ENCODE measurements at regions not wholly inside any gene's neighbourhood (a gene's known extent, or its start where the extent isn't known, plus 50 kb on each side); places are given as distances from the start of the nearest gene placed in this dataset.

GRCh38 chr5:84885485-84886258 lies 501.0 kb upstream of the EDIL3 start:
- DNase-seq: no peak
- Histone ChIP-seq H3K27ac (ENCODE audit: low read depth, low read length) (no peak overlapping the region), H2AK5ac (ENCODE audit: low read length) (no peak overlapping the region), H3K4ac (ENCODE audit: low read depth, low read length) (no peak overlapping the region), H3K9ac (ENCODE audit: low read length) (no peak overlapping the region), H2BK12ac (ENCODE audit: low read length) (no peak overlapping the region), H2BK120ac (ENCODE audit: insufficient read depth, low read length, poor library complexity) (no peak overlapping the region), H3K36me3 (ENCODE audit: control insufficient read depth in 1 of 2, insufficient read depth in 2 of 2, low read length in 2 of 2) (no peaks in the 10 kb centered on the region), H3K4me3 (ENCODE audit: low read depth, low read length) (no peak overlapping the region), H4K8ac (ENCODE audit: low read depth, low read length) (no peak overlapping the region), H3K23ac (ENCODE audit: low read length) (no peak overlapping the region), H3K14ac (ENCODE audit: low read length) (no peak overlapping the region), H3K18ac (ENCODE audit: low read length) (no peak overlapping the region), H3K79me2 (ENCODE audit: control insufficient read depth, insufficient read depth, low read length, poor library complexity) (no peaks in the 10 kb centered on the region), H3K79me1 (ENCODE audit: low read length) (no peaks in the 10 kb centered on the region), H3K27me3 (ENCODE audit: insufficient read depth, low read length) (no peaks in the 10 kb centered on the region), H3K4me2 (ENCODE audit: low read length) (no peak overlapping the region), H4K91ac (ENCODE audit: low read depth, low read length) (no peak overlapping the region), H4K12ac (ENCODE audit: low read depth, low read length) (no peak overlapping the region), H2AFZ (ENCODE audit: insufficient read depth, low read length, poor library complexity) (no peak overlapping the region), H2BK5ac (ENCODE audit: low read depth, low read length, poor library complexity) (no peak overlapping the region), H3K4me1 (ENCODE audit: control insufficient read depth in 1 of 2, insufficient read depth in 2 of 2, low read length in 2 of 2) (no peaks in the 10 kb centered on the region), H3K9me3 (ENCODE audit: insufficient read depth, low read depth, low read length) (no peaks in the 10 kb centered on the region)
- WGBS (ENCODE audit: extremely low coverage, insufficient coverage, insufficient read length): no CpG with 5 or more reads among the region's 1 CpG

- no peak overlapping the region for H3K23ac ChIP-seq (ENCODE audit: low read length)
- H3K9me3 ChIP-seq (ENCODE audit: insufficient read depth, low read depth, low read length): no peaks in the 10 kb centered on the region
- no peaks in the 10 kb centered on the region for H3K27me3 ChIP-seq (ENCODE audit: insufficient read depth, low read length)
- H4K12ac ChIP-seq (ENCODE audit: low read depth, low read length): no peak overlapping the region
- WGBS (ENCODE audit: extremely low coverage, insufficient coverage, insufficient read length): no CpG with 5 or more reads among the region's 4 CpGs
- no peak overlapping the region for H3K27ac ChIP-seq (ENCODE audit: low read depth, low read length)
- H3K36me3 ChIP-seq (ENCODE audit: control insufficient read depth in 1 of 2, insufficient read depth in 2 of 2, low read length in 2 of 2): no peaks in the 10 kb centered on the region
- H4K8ac ChIP-seq (ENCODE audit: low read depth, low read length): no peak overlapping the region
- no peak overlapping the region for H3K18ac ChIP-seq (ENCODE audit: low read length)
- no peak overlapping the region for H2BK12ac ChIP-seq (ENCODE audit: low read length)
- no peak overlapping the region for H2BK120ac ChIP-seq (ENCODE audit: insufficient read depth, low read length, poor library complexity)
- H3K14ac ChIP-seq (ENCODE audit: low read length): no peak overlapping the region
- no peaks in the 10 kb centered on the region for H3K4me1 ChIP-seq (ENCODE audit: control insufficient read depth in 1 of 2, insufficient read depth in 2 of 2, low read length in 2 of 2)
- H2AK5ac ChIP-seq (ENCODE audit: low read length): no peak overlapping the region
- no peak overlapping the region for H2BK5ac ChIP-seq (ENCODE audit: low read depth, low read length, poor library complexity)
- H3K79me1 ChIP-seq (ENCODE audit: low read length): no peaks in the 10 kb centered on the region
- H3K4ac ChIP-seq (ENCODE audit: low read depth, low read length): no peak overlapping the region
- H3K4me2 ChIP-seq (ENCODE audit: low read length): no peak overlapping the region
- H2AFZ ChIP-seq (ENCODE audit: insufficient read depth, low read length, poor library complexity): no peak overlapping the region
- H3K9ac ChIP-seq (ENCODE audit: low read length): no peak overlapping the region
- no peak overlapping the region for H4K91ac ChIP-seq (ENCODE audit: low read depth, low read length)
- no peak overlapping the region for H3K4me3 ChIP-seq (ENCODE audit: low read depth, low read length)
- DNase-seq: no peak
- H3K79me2 ChIP-seq (ENCODE audit: control insufficient read depth, insufficient read depth, low read length, poor library complexity): no peaks in the 10 kb centered on the region
Measured at GRCh38 chr5:84881737-84882136, 497.1 kb upstream of the EDIL3 start.

- Histone ChIP-seq H2BK120ac (ENCODE audit: insufficient read depth, low read length, poor library complexity) (no peak overlapping the region), H3K4me1 (ENCODE audit: control insufficient read depth in 1 of 2, insufficient read depth in 2 of 2, low read length in 2 of 2) (no peaks in the 10 kb centered on the region), H2BK5ac (ENCODE audit: low read depth, low read length, poor library complexity) (no peak overlapping the region), H3K23ac (ENCODE audit: low read length) (no peak overlapping the region), H4K91ac (ENCODE audit: low read depth, low read length) (no peak overlapping the region), H3K4ac (ENCODE audit: low read depth, low read length) (no peak overlapping the region), H3K9ac (ENCODE audit: low read length) (no peak overlapping the region), H3K4me3 (ENCODE audit: low read depth, low read length) (no peak overlapping the region), H3K27ac (ENCODE audit: low read depth, low read length) (no peak overlapping the region), H3K4me2 (ENCODE audit: low read length) (no peak overlapping the region), H3K27me3 (ENCODE audit: insufficient read depth, low read length) (no peaks in the 10 kb centered on the region), H4K12ac (ENCODE audit: low read depth, low read length) (no peak overlapping the region), H3K79me1 (ENCODE audit: low read length) (no peaks in the 10 kb centered on the region), H3K14ac (ENCODE audit: low read length) (no peak overlapping the region), H4K8ac (ENCODE audit: low read depth, low read length) (no peak overlapping the region), H2AFZ (ENCODE audit: insufficient read depth, low read length, poor library complexity) (no peak overlapping the region), H3K9me3 (ENCODE audit: insufficient read depth, low read depth, low read length) (no peaks in the 10 kb centered on the region), H3K18ac (ENCODE audit: low read length) (no peak overlapping the region), H2BK12ac (ENCODE audit: low read length) (no peak overlapping the region), H3K36me3 (ENCODE audit: control insufficient read depth in 1 of 2, insufficient read depth in 2 of 2, low read length in 2 of 2) (no peaks in the 10 kb centered on the region), H2AK5ac (ENCODE audit: low read length) (no peak overlapping the region), H3K79me2 (ENCODE audit: control insufficient read depth, insufficient read depth, low read length, poor library complexity) (no peaks in the 10 kb centered on the region)
- no peak for DNase-seq
Measured at GRCh38 chr5:84874196-84874595, 489.5 kb upstream of the EDIL3 start.

GRCh38 chr5:84872768-84873167 lies 488.1 kb upstream of the EDIL3 start:
- H3K23ac ChIP-seq (ENCODE audit: low read length): no peak overlapping the region
- H2BK12ac ChIP-seq (ENCODE audit: low read length): no peak overlapping the region
- no peaks in the 10 kb centered on the region for H3K79me1 ChIP-seq (ENCODE audit: low read length)
- H3K36me3 ChIP-seq (ENCODE audit: control insufficient read depth in 1 of 2, insufficient read depth in 2 of 2, low read length in 2 of 2): no peaks in the 10 kb centered on the region
- no peak for DNase-seq
- H3K4ac ChIP-seq (ENCODE audit: low read depth, low read length): no peak overlapping the region
- H4K12ac ChIP-seq (ENCODE audit: low read depth, low read length): no peak overlapping the region
- no peak overlapping the region for H4K8ac ChIP-seq (ENCODE audit: low read depth, low read length)
- H2BK120ac ChIP-seq (ENCODE audit: insufficient read depth, low read length, poor library complexity): no peak overlapping the region
- no peaks in the 10 kb centered on the region for H3K27me3 ChIP-seq (ENCODE audit: insufficient read depth, low read length)
- no peak overlapping the region for H3K14ac ChIP-seq (ENCODE audit: low read length)
- no peak overlapping the region for H4K91ac ChIP-seq (ENCODE audit: low read depth, low read length)
- no peak overlapping the region for H3K4me3 ChIP-seq (ENCODE audit: low read depth, low read length)
- no CpG with 5 or more reads among the region's 3 CpGs for WGBS (ENCODE audit: extremely low coverage, insufficient coverage, insufficient read length)
- H3K18ac ChIP-seq (ENCODE audit: low read length): no peak overlapping the region
- no peak overlapping the region for H2BK5ac ChIP-seq (ENCODE audit: low read depth, low read length, poor library complexity)
- no peak overlapping the region for H3K27ac ChIP-seq (ENCODE audit: low read depth, low read length)
- H2AFZ ChIP-seq (ENCODE audit: insufficient read depth, low read length, poor library complexity): no peak overlapping the region
- no peak overlapping the region for H3K9ac ChIP-seq (ENCODE audit: low read length)
- no peaks in the 10 kb centered on the region for H3K4me1 ChIP-seq (ENCODE audit: control insufficient read depth in 1 of 2, insufficient read depth in 2 of 2, low read length in 2 of 2)
- H2AK5ac ChIP-seq (ENCODE audit: low read length): no peak overlapping the region
- H3K79me2 ChIP-seq (ENCODE audit: control insufficient read depth, insufficient read depth, low read length, poor library complexity): no peaks in the 10 kb centered on the region
- no peaks in the 10 kb centered on the region for H3K9me3 ChIP-seq (ENCODE audit: insufficient read depth, low read depth, low read length)
- no peak overlapping the region for H3K4me2 ChIP-seq (ENCODE audit: low read length)

All from trophoblast cell (in vitro differentiated cells and primary cell).